ENCODE measurements at regions not wholly inside any gene's neighbourhood (a gene's known extent, or its start where the extent isn't known, plus 50 kb on each side); places are given as distances from the start of the nearest gene placed in this dataset.

DNA sequence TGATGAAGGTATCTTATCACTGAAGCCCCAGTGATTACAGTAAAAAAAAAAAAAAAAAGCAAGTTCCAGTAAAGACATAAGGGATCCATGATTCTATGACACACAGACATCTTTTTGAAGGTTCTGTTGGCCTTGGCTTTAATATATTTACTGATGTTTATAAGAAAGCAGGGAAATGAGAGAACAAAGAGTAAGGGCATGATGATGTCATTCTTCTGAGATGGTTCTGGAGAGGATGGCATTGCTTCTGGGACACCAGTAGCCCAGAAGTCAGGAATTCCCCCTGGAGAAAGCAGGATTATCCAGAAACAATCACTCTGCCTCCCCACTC lies 233.6 kb downstream of the FAM76B start:
- H3K36me3 ChIP-seq: no peaks in the 10 kb centered on the region
- H3K27me3 ChIP-seq: no peaks in the 10 kb centered on the region
- TF ChIP-seq, protein P1, sequence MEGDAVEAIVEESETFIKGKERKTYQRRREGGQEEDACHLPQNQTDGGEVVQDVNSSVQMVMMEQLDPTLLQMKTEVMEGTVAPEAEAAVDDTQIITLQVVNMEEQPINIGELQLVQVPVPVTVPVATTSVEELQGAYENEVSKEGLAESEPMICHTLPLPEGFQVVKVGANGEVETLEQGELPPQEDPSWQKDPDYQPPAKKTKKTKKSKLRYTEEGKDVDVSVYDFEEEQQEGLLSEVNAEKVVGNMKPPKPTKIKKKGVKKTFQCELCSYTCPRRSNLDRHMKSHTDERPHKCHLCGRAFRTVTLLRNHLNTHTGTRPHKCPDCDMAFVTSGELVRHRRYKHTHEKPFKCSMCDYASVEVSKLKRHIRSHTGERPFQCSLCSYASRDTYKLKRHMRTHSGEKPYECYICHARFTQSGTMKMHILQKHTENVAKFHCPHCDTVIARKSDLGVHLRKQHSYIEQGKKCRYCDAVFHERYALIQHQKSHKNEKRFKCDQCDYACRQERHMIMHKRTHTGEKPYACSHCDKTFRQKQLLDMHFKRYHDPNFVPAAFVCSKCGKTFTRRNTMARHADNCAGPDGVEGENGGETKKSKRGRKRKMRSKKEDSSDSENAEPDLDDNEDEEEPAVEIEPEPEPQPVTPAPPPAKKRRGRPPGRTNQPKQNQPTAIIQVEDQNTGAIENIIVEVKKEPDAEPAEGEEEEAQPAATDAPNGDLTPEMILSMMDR (IDR thresholded peaks at IDR 0.05): no peak
- H3K27ac ChIP-seq: no peak overlapping the region
- no peaks in the 10 kb centered on the region for H3K9me3 ChIP-seq
- no peak for DNase-seq (ENCODE audit: low spot score)
- H3K4me1 ChIP-seq: no peaks in the 10 kb centered on the region
- no peak overlapping the region for H3K4me3 ChIP-seq

DNA sequence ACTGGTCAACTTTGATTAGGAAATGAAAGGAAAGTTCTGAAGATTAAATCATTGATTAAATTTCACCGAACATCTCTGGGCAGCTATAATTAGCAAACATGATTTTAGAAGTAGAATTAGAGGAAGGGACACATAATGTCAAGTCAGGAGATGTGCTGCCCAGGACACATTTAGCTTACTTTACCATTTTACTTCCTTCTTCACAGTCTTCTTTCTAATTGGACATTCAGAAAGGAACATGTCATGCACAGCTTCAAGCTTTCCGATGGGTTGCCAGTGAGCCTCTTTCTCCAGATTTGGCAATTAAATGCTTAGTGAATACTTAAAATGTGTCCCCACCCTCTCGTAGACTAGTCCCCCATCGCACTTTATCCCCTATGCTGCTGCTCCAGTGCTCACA lies 234.7 kb downstream of the FAM76B start:
- DNase-seq (ENCODE audit: low spot score): no peak
- no peak overlapping the region for H3K27ac ChIP-seq
- H3K27me3 ChIP-seq: no peaks in the 10 kb centered on the region
- H3K36me3 ChIP-seq: no peaks in the 10 kb centered on the region
- TF ChIP-seq, protein P1 (IDR thresholded peaks at IDR 0.05): no peak
- no peaks in the 10 kb centered on the region for H3K4me1 ChIP-seq
- H3K9me3 ChIP-seq: no peaks in the 10 kb centered on the region
- H3K4me3 ChIP-seq: no peak overlapping the region

GRCh38 chr11:95549301-95549700 lies 240.3 kb downstream of the FAM76B start:
- no peaks in the 10 kb centered on the region for H3K27me3 ChIP-seq

DNA sequence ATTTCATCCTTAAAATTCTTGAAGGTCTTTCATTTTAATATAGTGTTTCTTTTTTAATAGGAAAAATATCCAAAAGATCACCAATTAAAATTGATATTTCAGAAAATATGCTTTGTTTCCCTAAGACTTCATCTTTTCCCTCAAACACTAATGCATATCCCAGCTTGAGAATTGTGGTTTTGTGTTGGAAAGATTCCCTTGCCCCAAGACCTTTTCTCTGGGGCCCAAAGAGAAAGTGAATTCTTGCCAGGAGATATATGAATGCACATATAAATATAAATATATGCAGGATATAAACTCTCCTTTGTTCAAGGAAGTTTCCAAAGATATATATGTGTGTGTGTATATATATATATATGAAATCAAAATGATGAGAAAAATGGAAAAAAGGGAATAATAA lies 241.2 kb downstream of the FAM76B start:
- Histone ChIP-seq H3K9me3 (no peaks in the 10 kb centered on the region), H3K36me3 (no peaks in the 10 kb centered on the region), H3K4me1 (no peaks in the 10 kb centered on the region), H3K4me3 (no peak overlapping the region), H3K27me3 (no peaks in the 10 kb centered on the region), H3K27ac (no peak overlapping the region)
- TF ChIP-seq, protein P1 (IDR thresholded peaks at IDR 0.05): no peak
- DNase-seq (ENCODE audit: low spot score): no peak

More at GRCh38 chr11:95549301-95549700, 240.3 kb downstream of the FAM76B start:
- DNase-seq (ENCODE audit: low spot score): no peak
- H3K27ac ChIP-seq: no peak overlapping the region
- H3K4me1 ChIP-seq: no peaks in the 10 kb centered on the region
- H3K4me3 ChIP-seq: no peak overlapping the region
- no peaks in the 10 kb centered on the region for H3K9me3 ChIP-seq
- no peaks in the 10 kb centered on the region for H3K36me3 ChIP-seq
- TF ChIP-seq, protein P1 (IDR thresholded peaks at IDR 0.05): no peak

- H3K9me3 ChIP-seq: no peaks in the 10 kb centered on the region
- DNase-seq (ENCODE audit: low spot score): no peak
Measured at GRCh38 chr11:95547976-95548375, 241.6 kb downstream of the FAM76B start.

DNA sequence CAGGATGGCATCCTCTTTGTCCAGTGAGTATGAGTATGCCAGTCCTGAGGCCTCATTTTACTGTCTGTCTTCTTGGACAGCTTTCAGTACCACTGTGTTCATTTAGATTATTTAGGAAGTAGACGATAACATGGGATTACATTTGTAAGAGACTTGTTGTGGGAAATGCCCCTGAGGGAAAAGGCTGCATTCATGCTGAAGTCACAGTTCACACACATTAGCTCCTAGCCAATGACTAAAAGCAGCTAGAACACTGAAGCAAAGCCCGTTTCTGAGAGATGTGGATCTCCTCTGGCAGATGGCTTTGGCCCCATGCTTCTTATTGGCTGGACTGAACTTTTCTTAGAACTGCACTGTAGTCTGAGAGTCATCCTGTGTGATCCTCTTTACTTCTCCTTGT lies 242.4 kb downstream of the FAM76B start:
- DNase-seq (ENCODE audit: low spot score): no peak
- Histone ChIP-seq H3K36me3 (no peaks in the 10 kb centered on the region), H3K4me1 (no peaks in the 10 kb centered on the region), H3K4me3 (no peak overlapping the region), H3K27me3 (no peaks in the 10 kb centered on the region), H3K27ac (no peak overlapping the region), H3K9me3 (no peaks in the 10 kb centered on the region)
- TF ChIP-seq, protein P1 (IDR thresholded peaks at IDR 0.05): no peak

More at GRCh38 chr11:95547976-95548375, 241.6 kb downstream of the FAM76B start:
- Histone ChIP-seq H3K27me3 (no peaks in the 10 kb centered on the region), H3K36me3 (no peaks in the 10 kb centered on the region), H3K4me3 (no peak overlapping the region), H3K27ac (no peak overlapping the region), H3K4me1 (no peaks in the 10 kb centered on the region)
- TF ChIP-seq, protein P1 (IDR thresholded peaks at IDR 0.05): no peak
